ENCODE measurements at regions not wholly inside any gene's neighbourhood (a gene's known extent, or its start where the extent isn't known, plus 50 kb on each side); places are given as distances from the start of the nearest gene placed in this dataset.

DNA sequence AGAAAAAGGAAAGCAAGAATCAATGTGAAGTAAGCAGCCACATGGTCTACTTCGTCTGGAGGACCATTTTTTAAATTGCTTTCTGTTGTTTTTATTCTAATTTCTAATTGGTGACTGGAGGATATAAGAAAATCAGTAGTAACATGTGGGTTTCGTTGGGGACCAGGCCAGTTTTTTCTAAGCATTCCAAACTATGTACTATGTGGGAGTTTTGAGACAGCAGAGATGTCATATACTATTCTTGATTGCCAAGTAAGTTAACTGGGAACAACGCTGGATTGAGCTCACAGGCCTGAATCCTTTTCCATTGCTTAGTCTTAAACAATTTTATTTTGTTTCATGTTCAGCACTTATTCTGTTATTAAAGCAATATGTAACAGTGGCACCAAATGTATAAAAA, 225.7 kb downstream of the TMEM167A start:
- Mint-ChIP-seq H3K4me3 (no peak overlapping the region), H3K27ac (ENCODE audit: unreplicated experiment) (no peak overlapping the region), H3K36me3 (ENCODE audit: low read depth) (peaks cover 3% of the 10 kb centered on the region), H3K9me3 (no peaks in the 10 kb centered on the region), H3K27me3 (ENCODE audit: low read depth) (no peaks in the 10 kb centered on the region), H3K4me1 (peaks cover 15% of the 10 kb centered on the region)
- DNase-seq (ENCODE audit: low read depth, low spot score), result no peak
- no peak for TF ChIP-seq CTCF (conservative IDR thresholded peaks at IDR 0.05)

DNA sequence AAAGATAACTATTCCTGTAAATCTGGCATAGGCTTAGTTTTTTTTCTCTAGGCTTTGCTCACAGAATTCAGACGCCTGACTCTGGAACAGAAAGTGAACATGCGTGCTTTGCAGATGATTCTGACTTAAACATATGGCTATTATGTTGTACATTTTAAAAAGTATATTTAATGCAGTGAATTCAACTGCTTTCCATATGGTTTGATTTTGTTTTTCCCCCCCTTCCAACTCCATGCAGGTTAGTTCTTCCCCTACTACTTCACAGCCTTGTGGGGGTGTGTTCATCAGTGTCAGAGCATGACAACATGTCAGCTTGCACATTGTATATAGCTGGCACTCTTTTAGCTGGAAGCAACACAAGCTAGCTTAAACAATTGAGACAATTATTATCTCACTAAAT, 226.8 kb downstream of the TMEM167A start:
- H3K27ac Mint-ChIP-seq (ENCODE audit: unreplicated experiment), result no peak overlapping the region
- peaks cover 15% of the 10 kb centered on the region for H3K4me1 Mint-ChIP-seq
- no peaks in the 10 kb centered on the region for H3K9me3 Mint-ChIP-seq
- DNase-seq (ENCODE audit: low read depth, low spot score), result no peak
- no peak for TF ChIP-seq CTCF (conservative IDR thresholded peaks at IDR 0.05)
- no peak overlapping the region for H3K4me3 Mint-ChIP-seq
- H3K36me3 Mint-ChIP-seq (ENCODE audit: low read depth), result peaks cover 4% of the 10 kb centered on the region
- H3K27me3 Mint-ChIP-seq (ENCODE audit: low read depth), result no peaks in the 10 kb centered on the region

- Mint-ChIP-seq H3K27ac (ENCODE audit: unreplicated experiment) (no peak overlapping the region), H3K36me3 (ENCODE audit: low read depth) (peaks cover 4% of the 10 kb centered on the region), H3K4me3 (no peak overlapping the region), H3K27me3 (ENCODE audit: low read depth) (no peaks in the 10 kb centered on the region), H3K9me3 (no peaks in the 10 kb centered on the region), H3K4me1 (peaks cover 11% of the 10 kb centered on the region)
- no peak for TF ChIP-seq CTCF (conservative IDR thresholded peaks at IDR 0.05)
- DNase-seq (ENCODE audit: low read depth, low spot score), result no peak
Observed at GRCh38 chr5:82849885-82850284, 227.3 kb downstream of the TMEM167A start.

DNA sequence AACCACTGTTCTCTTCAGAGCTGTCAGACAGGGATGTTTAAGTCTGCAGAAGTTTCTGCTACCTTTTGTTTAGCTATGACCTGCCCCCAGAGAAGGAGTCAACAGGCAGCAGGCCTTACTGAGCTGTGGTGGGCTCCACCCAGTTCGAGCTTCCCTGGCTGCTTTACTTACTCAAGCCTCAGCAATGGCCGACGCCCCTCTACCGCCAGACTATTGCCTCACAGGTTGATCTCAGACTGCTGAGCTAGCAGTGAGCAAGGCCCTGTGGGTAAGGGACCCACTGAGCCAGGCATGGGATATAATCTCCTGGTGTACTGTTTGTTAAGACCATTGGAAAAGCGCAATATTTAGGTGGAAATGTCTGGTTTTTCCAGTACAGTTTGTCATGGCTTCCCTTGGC, 229.6 kb downstream of the TMEM167A start:
- DNase-seq (ENCODE audit: low read depth, low spot score), result no peak
- Mint-ChIP-seq H3K27me3 (ENCODE audit: low read depth) (no peaks in the 10 kb centered on the region), H3K36me3 (ENCODE audit: low read depth) (peaks cover 4% of the 10 kb centered on the region), H3K27ac (ENCODE audit: unreplicated experiment) (no peak overlapping the region), H3K9me3 (peaks cover 3% of the 10 kb centered on the region), H3K4me3 (no peak overlapping the region), H3K4me1 (peaks cover 11% of the 10 kb centered on the region)
- no peak for TF ChIP-seq CTCF (conservative IDR thresholded peaks at IDR 0.05)

GRCh38 chr5:82839881-82840280, 237.3 kb downstream of the TMEM167A start:
- Mint-ChIP-seq H3K9me3 (peaks cover 22% of the 10 kb centered on the region), H3K4me1 (peaks cover 7% of the 10 kb centered on the region), H3K27ac (ENCODE audit: unreplicated experiment) (no peak overlapping the region), H3K36me3 (ENCODE audit: low read depth) (peaks cover 9% of the 10 kb centered on the region), H3K27me3 (ENCODE audit: low read depth) (no peaks in the 10 kb centered on the region), H3K4me3 (no peak overlapping the region)
- no peak for DNase-seq (ENCODE audit: low read depth, low spot score)
- no peak for TF ChIP-seq CTCF (conservative IDR thresholded peaks at IDR 0.05)

DNA sequence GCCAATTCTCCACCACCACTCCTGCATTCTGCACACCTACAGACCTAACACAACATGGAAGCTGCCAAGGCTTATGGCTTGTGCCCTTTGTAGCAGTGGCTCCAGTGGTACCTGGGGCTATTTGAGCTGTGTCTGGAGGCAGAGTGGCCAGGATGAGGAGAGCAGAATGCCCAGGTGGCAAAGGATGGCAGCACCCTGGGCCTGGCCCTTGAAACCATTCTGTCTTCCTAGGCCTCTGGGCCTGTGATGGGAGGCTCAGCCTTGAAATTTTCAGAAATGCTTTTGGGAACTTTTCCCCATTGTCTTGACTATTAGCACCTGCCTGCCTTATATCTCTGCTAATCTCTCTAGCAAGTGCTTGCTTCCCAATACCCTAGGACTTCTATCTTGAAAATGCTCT, 241.7 kb downstream of the TMEM167A start:
- TF ChIP-seq CTCF (conservative IDR thresholded peaks at IDR 0.05), result no peak
- Mint-ChIP-seq H3K9me3 (peaks cover 17% of the 10 kb centered on the region), H3K27me3 (ENCODE audit: low read depth) (no peaks in the 10 kb centered on the region), H3K4me3 (no peak overlapping the region), H3K27ac (ENCODE audit: unreplicated experiment) (no peak overlapping the region), H3K36me3 (ENCODE audit: low read depth) (peaks cover 11% of the 10 kb centered on the region), H3K4me1 (peaks cover 5% of the 10 kb centered on the region)
- no peak for DNase-seq (ENCODE audit: low read depth, low spot score)

All from neural crest cell (in vitro differentiated cells).